HEK293 (cell line): ENCODE measurements at regions not wholly inside any gene's neighbourhood (a gene's known extent, or its start where the extent isn't known, plus 50 kb on each side); places are given as distances from the start of the nearest gene placed in this dataset.

Source experiments
- CTCF ChIA-PET: fragments of 350-600 bp; formaldehyde crosslinking; extraction: SDS; loops from one replicate; lab custom pipeline; 2021; ENCODE audit warnings: antibody characterized with exemption; lab: Yijun Ruan, JAX
- POLR2A ChIA-PET: fragments of 300-600 bp; formaldehyde crosslinking; extraction: SDS; loops from one replicate; lab custom pipeline; 2020; ENCODE audit warnings: antibody characterized with exemption, inconsistent platforms; lab: Yijun Ruan, JAX
- H3K27ac ChIP-seq: fragments of 200-500 bp; sonication (Bioruptor generic); 2 replicates; pipeline ENCODE4 v1.5.1; 2014; ENCODE audit warnings: low read depth, low read length, control low read depth, inconsistent platforms; ENCODE audit errors: extremely low read depth
- H3K36me3 ChIP-seq, 2 experiments: fragments of 200-500 bp in 1 of 2; sonication (Bioruptor generic) in 1 of 2; 1 replicate in 1 of 2; 2 replicates in 1 of 2; pipeline ENCODE4 v1.5.1; 2014 to 2017; ENCODE audit warnings: inconsistent platforms in 2 of 2, low read length in 2 of 2; ENCODE audit not compliant: control insufficient read depth in 2 of 2, insufficient read depth in 1 of 2
- H3K4me1 ChIP-seq: fragments of 200-500 bp; sonication (Bioruptor generic); 2 replicates; pipeline ENCODE4 v1.5.1; 2014; ENCODE audit warnings: mild to moderate bottlenecking, low read length, inconsistent platforms; ENCODE audit not compliant: control insufficient read depth, insufficient read depth
- H3K4me3 ChIP-seq: 2 replicates; pipeline ENCODE4 v1.5.1; 2011; ENCODE audit warnings: low read depth, mild to moderate bottlenecking, control low read depth, low read length, moderate library complexity
- H3K9me3 ChIP-seq: fragments of 200-500 bp; sonication (Bioruptor generic); 2 replicates; pipeline ENCODE4 v1.5.1; 2014; ENCODE audit warnings: low read depth, low read length, inconsistent platforms; ENCODE audit not compliant: control insufficient read depth, insufficient read depth
- BCL11A ChIP-seq: fragments of 450-650 bp; formaldehyde crosslinking; IDR thresholded peaks from 2 replicates; pipeline ENCODE4 v1.5.1; 2016; ENCODE audit warnings: low read depth, missing biosample characterization, missing genetic modification characterization
- ELK4 ChIP-seq: IDR thresholded peaks from 2 replicates; pipeline ENCODE4 v1.6.1; 2011; ENCODE audit warnings: mild to moderate bottlenecking, low read depth, low read length, borderline replicate concordance
- INSM2 ChIP-seq: fragments of 450-650 bp; formaldehyde crosslinking; IDR thresholded peaks from 2 replicates; pipeline ENCODE4 v1.5.1; 2016; ENCODE audit warnings: missing biosample characterization, missing genetic modification characterization
- KLF17 ChIP-seq: fragments of 450-650 bp; formaldehyde crosslinking; IDR thresholded peaks from 2 replicates; pipeline ENCODE4 v1.5.1; 2016; ENCODE audit warnings: missing biosample characterization, missing genetic modification characterization
- RBAK ChIP-seq: fragments of 450-650 bp; formaldehyde crosslinking; IDR thresholded peaks from 2 replicates; pipeline ENCODE4 v1.5.1; 2016; ENCODE audit warnings: missing biosample characterization, missing genetic modification characterization
- TSHZ1 ChIP-seq: fragments of 450-650 bp; formaldehyde crosslinking; IDR thresholded peaks from 2 replicates; pipeline ENCODE4 v1.5.1; 2016; ENCODE audit warnings: missing biosample characterization, missing genetic modification characterization, borderline replicate concordance
- ZFP37 ChIP-seq: fragments of 450-650 bp; formaldehyde crosslinking; IDR thresholded peaks from 2 replicates; pipeline ENCODE4 v1.5.1; 2016; ENCODE audit warnings: missing biosample characterization, missing genetic modification characterization
- ZNF202 ChIP-seq: fragments of 450-650 bp; formaldehyde crosslinking; IDR thresholded peaks from 2 replicates; pipeline ENCODE4 v1.5.1; 2016; ENCODE audit warnings: missing biosample characterization, missing genetic modification characterization, borderline replicate concordance
- ZNF214 ChIP-seq: fragments of 450-650 bp; formaldehyde crosslinking; IDR thresholded peaks from 2 replicates; pipeline ENCODE4 v1.5.1; 2017; ENCODE audit warnings: missing biosample characterization, mild to moderate bottlenecking, missing genetic modification characterization, borderline replicate concordance
- ZNF335 ChIP-seq: fragments of 450-650 bp; formaldehyde crosslinking; conservative IDR thresholded peaks from 2 replicates; pipeline ENCODE4 v1.5.1; 2016; ENCODE audit warnings: missing biosample characterization, missing genetic modification characterization
- ZNF354C ChIP-seq: fragments of 450-650 bp; formaldehyde crosslinking; IDR thresholded peaks from 2 replicates; pipeline ENCODE4 v1.5.1; 2016; ENCODE audit warnings: missing biosample characterization, missing genetic modification characterization, low read depth, borderline replicate concordance
- ZNF514 ChIP-seq: fragments of 450-650 bp; formaldehyde crosslinking; IDR thresholded peaks from 2 replicates; pipeline ENCODE4 v1.5.1; 2016; ENCODE audit warnings: missing biosample characterization, missing genetic modification characterization
- ZNF549 ChIP-seq: fragments of 450-650 bp; IDR thresholded peaks from 2 replicates; pipeline ENCODE4 v1.5.1; 2018; ENCODE audit warnings: missing biosample characterization, missing genetic modification characterization, mild to moderate bottlenecking, inconsistent platforms, moderate library complexity
- ZNF585B ChIP-seq: fragments of 450-650 bp; formaldehyde crosslinking; IDR thresholded peaks from 2 replicates; pipeline ENCODE4 v1.5.1; 2016; ENCODE audit warnings: missing biosample characterization, missing genetic modification characterization
- ZNF707 ChIP-seq: fragments of 450-650 bp; formaldehyde crosslinking; IDR thresholded peaks from 2 replicates; pipeline ENCODE4 v1.5.1; 2016; ENCODE audit warnings: missing biosample characterization, missing genetic modification characterization
- ZNF76 ChIP-seq: fragments of 450-650 bp; formaldehyde crosslinking; IDR thresholded peaks from 2 replicates; pipeline ENCODE4; 2016; ENCODE audit warnings: low read depth, missing biosample characterization, missing genetic modification characterization, borderline replicate concordance
- ZSCAN16 ChIP-seq: fragments of 450-650 bp; formaldehyde crosslinking; IDR thresholded peaks from 2 replicates; pipeline ENCODE4 v1.5.1; 2016; ENCODE audit warnings: missing biosample characterization, missing genetic modification characterization
- TF ChIP-seq, protein P1 (sequence below): fragments of 450-650 bp; formaldehyde crosslinking; IDR thresholded peaks from 2 replicates; pipeline ENCODE4 v1.5.1; 2016; ENCODE audit warnings: missing biosample characterization, missing genetic modification characterization, low read depth

DNA sequence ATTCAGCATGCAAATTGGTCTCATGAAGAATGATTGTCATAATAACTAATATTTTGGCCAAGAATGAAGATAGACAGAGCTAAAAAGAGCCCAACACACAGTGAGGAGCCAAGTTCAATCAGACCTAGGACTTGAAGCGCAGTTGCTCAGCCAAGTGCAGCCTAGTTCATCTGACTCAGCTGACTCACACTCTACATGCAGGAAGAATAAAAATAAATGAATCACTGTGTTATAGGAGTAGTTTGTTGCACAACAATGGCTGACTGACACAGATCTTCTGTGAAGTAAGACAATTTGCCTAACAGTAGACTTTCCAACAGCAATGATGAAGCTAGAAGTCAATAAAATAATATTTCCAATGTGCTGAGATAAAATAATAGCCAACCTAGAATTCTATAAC lies 261.5 kb downstream of the CEMIP2 start:
- Histone ChIP-seq H3K9me3 (no peaks in the 10 kb centered on the region), H3K27ac (no peak overlapping the region), H3K36me3 (no peaks in the 10 kb centered on the region), H3K4me1 (no peaks in the 10 kb centered on the region), H3K4me3 (no peak overlapping the region)
- ChIA-PET POLR2A (no interaction called here), CTCF (no interaction called here)
- no peak for TF ChIP-seq ZFP37 (tag by site-specific recombination)
- TF ChIP-seq ELK4 = no peak
- TF ChIP-seq TSHZ1 (tag by site-specific recombination) = no peak
- no peak for TF ChIP-seq ZNF214 (tag by site-specific recombination)
- no peak for TF ChIP-seq BCL11A (tag by site-specific recombination)
- TF ChIP-seq ZNF354C (tag by site-specific recombination) = no peak
- no peak for TF ChIP-seq RBAK (tag by site-specific recombination)

DNA sequence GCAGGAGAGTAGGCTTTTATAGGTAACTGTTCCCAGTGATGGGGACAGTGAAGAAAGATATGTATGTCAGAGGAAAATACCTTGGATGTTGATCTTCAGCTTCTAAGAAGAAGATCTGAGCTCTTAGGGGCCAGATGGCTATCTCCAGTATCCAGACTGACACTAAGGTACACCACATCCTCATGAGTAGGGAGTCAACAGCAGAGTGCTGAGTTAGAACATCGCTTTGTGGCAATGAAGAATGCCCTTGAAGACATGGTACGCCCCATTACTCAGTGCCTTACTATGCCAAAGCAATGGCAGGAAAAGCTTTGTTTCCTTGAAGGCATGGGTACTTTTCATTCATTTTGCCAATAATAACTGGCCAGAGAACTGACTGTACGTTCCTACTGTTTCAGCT lies 263.7 kb downstream of the CEMIP2 start:
- CTCF ChIA-PET = no interaction called here
- Histone ChIP-seq H3K4me3 (no peak overlapping the region), H3K4me1 (no peaks in the 10 kb centered on the region), H3K27ac (no peak overlapping the region), H3K36me3 (no peaks in the 10 kb centered on the region), H3K9me3 (no peaks in the 10 kb centered on the region)
- TF ChIP-seq ZNF549 (tag by site-specific recombination) = no peak
- no peak for TF ChIP-seq ZSCAN16 (tag by site-specific recombination)
- POLR2A ChIA-PET = no interaction called here

DNA sequence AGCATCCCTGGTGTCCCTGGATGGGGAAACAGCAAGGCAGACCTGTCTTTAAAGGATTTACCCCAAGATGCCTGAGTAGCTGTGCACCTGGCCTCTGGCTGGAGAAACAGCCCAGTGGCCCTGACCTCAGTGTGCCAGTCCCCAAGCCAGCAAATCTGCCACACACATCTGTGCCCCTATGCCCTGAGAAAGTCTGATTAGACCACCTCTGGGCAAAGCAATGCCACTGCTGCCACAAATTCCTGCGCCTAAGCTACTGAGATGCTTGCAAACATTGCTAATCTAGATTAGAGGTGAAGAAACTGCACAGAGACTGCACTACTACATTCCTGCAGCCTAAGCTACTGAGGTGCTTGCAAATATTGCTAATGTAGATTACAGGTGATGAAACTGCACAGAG lies 269.6 kb downstream of the CEMIP2 start:
- H3K9me3 ChIP-seq = no peaks in the 10 kb centered on the region
- TF ChIP-seq ZNF76 (tag by site-specific recombination) (no peak), KLF17 (no peak), ZNF514 (tag by site-specific recombination) (no peak), ZNF707 (tag by site-specific recombination) (no peak), ZNF335 (no peak), RBAK (tag by site-specific recombination) (no peak), ZNF202 (tag by site-specific recombination) (no peak), INSM2 (tag by site-specific recombination) (no peak), ZNF585B (tag by site-specific recombination) (no peak)
- TF ChIP-seq, protein P1, sequence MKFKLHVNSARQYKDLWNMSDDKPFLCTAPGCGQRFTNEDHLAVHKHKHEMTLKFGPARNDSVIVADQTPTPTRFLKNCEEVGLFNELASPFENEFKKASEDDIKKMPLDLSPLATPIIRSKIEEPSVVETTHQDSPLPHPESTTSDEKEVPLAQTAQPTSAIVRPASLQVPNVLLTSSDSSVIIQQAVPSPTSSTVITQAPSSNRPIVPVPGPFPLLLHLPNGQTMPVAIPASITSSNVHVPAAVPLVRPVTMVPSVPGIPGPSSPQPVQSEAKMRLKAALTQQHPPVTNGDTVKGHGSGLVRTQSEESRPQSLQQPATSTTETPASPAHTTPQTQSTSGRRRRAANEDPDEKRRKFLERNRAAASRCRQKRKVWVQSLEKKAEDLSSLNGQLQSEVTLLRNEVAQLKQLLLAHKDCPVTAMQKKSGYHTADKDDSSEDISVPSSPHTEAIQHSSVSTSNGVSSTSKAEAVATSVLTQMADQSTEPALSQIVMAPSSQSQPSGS = no peak
- H3K4me3 ChIP-seq = no peak overlapping the region
- ChIA-PET CTCF (no interaction called here), POLR2A (no interaction called here)
- no peaks in the 10 kb centered on the region for H3K4me1 ChIP-seq
- no peak overlapping the region for H3K27ac ChIP-seq
- H3K36me3 ChIP-seq = no peaks in the 10 kb centered on the region
